ENCODE measurements at regions not wholly inside any gene's neighbourhood (a gene's known extent, or its start where the extent isn't known, plus 50 kb on each side); places are given as distances from the start of the nearest gene placed in this dataset.

- DNase-seq (ENCODE audit: low read depth) = no peak
These were observed 2414.1 kb downstream of the TP53TG3F start for GRCh38 chr16:35873472-35873871.

GRCh38 chr16:35881654-35882053 is 2422.2 kb downstream of the TP53TG3F start:
- no peak for DNase-seq (ENCODE audit: low read depth)

DNA sequence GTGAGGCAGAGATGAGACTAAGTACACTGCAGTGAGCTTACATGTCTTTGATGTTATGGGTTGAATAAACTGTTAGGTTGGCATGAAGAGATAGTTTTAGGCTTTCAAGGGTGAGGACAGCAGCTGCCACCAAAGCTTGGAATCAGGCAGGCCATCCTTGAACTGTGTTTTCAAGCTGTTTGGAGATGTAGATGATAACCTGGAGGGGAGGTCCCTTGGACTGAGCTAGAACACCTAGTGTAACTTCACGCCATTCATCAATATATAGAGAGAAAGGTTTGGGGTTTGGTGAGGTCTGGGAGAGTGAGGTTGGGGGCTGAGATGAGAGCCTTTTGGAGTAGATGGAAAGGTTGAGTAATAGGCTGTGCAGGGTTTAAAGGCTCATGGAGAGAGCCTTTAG is 2447.0 kb downstream of the TP53TG3F start:
- DNase-seq (ENCODE audit: low read depth) = no peak

- no peak for DNase-seq (ENCODE audit: low read depth)
These were observed 2448.7 kb downstream of the TP53TG3F start for GRCh38 chr16:35908152-35908551.

DNA sequence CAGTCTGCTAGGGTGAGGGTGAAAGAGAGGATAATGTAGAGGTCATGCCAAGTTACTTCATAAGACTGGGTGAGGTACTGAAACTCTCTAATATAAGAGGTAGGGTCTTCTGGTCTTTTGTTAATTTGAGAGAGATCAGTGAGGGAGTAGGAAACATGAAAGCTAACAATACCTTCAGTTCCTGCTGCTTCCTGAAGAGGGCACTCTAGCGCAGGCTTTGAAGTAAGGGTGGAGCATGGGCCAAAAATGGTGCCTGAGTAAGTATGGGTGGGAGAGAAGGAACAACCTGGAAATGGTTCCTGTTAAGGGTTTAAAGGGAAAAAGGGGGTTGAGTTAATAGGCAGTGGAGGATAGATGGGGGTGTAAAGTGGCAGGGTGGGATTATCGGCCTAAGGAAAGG is 2449.5 kb downstream of the TP53TG3F start:
- DNase-seq (ENCODE audit: low read depth) = no peak

DNA sequence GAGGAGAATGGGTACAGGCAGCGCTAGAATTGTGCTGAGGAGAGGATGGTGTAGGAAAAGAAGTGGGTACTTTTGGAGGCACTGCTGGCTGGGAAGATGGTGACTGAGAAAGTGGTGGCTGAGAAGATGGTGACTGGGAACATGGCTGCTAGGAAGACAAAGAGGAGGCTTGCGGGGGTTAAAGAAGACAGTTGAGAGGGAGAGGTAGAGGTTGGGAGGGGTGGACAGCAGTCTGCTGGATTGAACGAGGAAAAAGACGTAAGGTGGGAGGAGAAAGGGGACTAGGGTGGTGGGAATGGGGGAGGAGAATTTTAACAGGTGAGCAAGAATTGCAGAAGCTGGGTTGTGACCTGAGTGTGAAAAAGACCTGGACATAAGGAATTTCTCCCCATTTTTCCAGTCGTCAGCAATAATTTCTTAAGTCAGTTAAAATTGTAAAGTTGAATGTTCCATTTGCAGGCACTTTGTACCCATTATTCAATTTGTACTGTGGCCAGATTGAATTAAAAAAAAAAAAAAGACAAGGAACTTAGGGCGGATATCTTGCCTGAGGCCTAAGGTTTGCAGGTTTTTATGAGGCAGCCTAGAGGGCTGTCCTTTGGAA is 2450.0 kb downstream of the TP53TG3F start:
- DNase-seq (ENCODE audit: low read depth) = no peak

DNA sequence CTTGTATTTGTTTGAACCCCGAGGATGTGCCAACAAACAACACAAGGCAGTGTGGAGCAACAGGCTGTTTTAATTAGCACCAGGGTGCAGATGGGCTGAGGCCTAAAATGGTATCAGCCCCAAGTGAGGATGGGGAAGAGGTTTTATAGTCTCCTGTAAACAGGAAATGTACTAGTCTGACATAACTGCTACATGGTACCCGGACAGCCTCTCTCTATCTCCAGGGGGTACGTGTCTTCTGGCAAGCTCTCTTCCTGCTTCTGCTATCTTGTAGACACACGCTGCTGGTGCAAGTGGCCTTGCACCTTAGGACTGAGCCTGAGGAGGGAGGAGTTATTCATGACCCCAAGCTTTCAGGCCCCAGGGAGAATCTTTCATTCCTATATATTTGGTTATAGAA is 2451.0 kb downstream of the TP53TG3F start:
- DNase-seq (ENCODE audit: low read depth) = no peak

DNA sequence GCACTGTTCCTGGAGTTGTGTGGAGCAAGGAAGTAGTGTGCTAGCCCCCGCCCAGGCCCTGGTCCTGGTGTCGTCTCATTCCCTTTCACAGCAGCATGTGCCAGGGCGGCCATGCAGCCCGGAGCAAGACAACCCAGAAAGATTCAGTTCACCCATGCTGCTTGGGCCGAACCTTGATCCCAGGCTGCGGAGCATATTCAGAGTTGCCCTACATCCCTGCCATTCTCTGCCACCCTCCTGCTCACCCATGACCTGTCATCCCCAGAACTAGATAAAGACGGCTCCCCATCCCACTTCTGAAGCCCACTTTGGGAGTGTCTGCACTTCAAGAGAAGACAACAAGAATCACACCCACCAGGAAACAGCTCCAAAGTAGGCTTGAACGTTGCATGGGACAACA is 2452.5 kb downstream of the TP53TG3F start:
- DNase-seq (ENCODE audit: low read depth) = no peak

- DNase-seq (ENCODE audit: low read depth) = no peak
These were observed 2472.3 kb downstream of the TP53TG3F start for GRCh38 chr16:35931722-35932121.
